GM12878 (cell line): ENCODE measurements at regions not wholly inside any gene's neighbourhood (a gene's known extent, or its start where the extent isn't known, plus 50 kb on each side); places are given as distances from the start of the nearest gene placed in this dataset.

Experiments used
- ATAC-seq: fragments of 200-7000 bp; cut with Tn5 transposase; 3 replicates; pipeline ENCODE4 v1.9.1; 2020; ENCODE audit warnings: mild to moderate bottlenecking, moderate library complexity
- BruUV-seq: library from RNA; stranded (reverse); fragments of 400-500 nt; replicated peaks from 2 replicates; lab custom pipeline; 2021; lab: Mats Ljungman, UMichigan
- CTCF ChIA-PET: fragments of 300-600 bp; sonication (Branson Sonifier 250); formaldehyde crosslinking; extraction: SDS; loops from one replicate; lab custom pipeline; 2021; ENCODE audit warnings: inconsistent platforms; lab: Yijun Ruan, JAX
- POLR2A ChIA-PET: fragments of 350-600 bp; formaldehyde crosslinking; extraction: SDS; loops from one replicate; lab custom pipeline; 2021; ENCODE audit warnings: inconsistent platforms; lab: Charles Lee
- RAD21 ChIA-PET: fragments of 300-600 bp; sonication (Branson Sonifier 250); formaldehyde crosslinking; loops from one replicate; lab custom pipeline; 2023; ENCODE audit warnings: antibody characterized with exemption; ENCODE audit not compliant: unreplicated experiment; lab: Charles Lee
- SMC1A ChIA-PET: fragments of 300-600 bp; sonication (Branson Sonifier 250); formaldehyde crosslinking; loops from one replicate; lab custom pipeline; 2023; ENCODE audit not compliant: unreplicated experiment, uncharacterized antibody; lab: Charles Lee
- DNase-seq: peaks from one replicate; pipeline ENCODE4 v3.0.0-alpha.2; 2011; ENCODE audit warnings: low read depth, low spot score
- FAIRE-seq: peaks from 3 replicates; lab custom pipeline; 2011; peaks lifted over from hg19 to GRCh38; lab: Jason Lieb, UNC
- H2AFZ ChIP-seq: 2 replicates; pipeline ENCODE4 v1.6.0; 2011; ENCODE audit warnings: low read depth, low read length, control low read depth; ENCODE audit not compliant: control insufficient read depth
- H3K27ac ChIP-seq: 2 replicates; pipeline ENCODE4 v1.5.1; 2011; ENCODE audit warnings: control low read depth; ENCODE audit not compliant: control insufficient read depth, insufficient read depth
- H3K27me3 ChIP-seq, 2 experiments: replicated peaks in 1 of 2; 2 replicates each; pipeline versions ENCODE4 v1.6.0 to v1.6.1; 2011; ENCODE audit warnings: low read length in 1 of 2; ENCODE audit not compliant: control insufficient read depth in 2 of 2, insufficient read depth in 2 of 2
- H3K36me3 ChIP-seq, 2 experiments: 2 replicates each; pipeline ENCODE4 v1.5.1; 2011; ENCODE audit warnings: low read length in 1 of 2; ENCODE audit not compliant: control insufficient read depth in 2 of 2, insufficient read depth in 2 of 2
- H3K4me1 ChIP-seq: 2 replicates; pipeline ENCODE4 v1.6.1; 2011; ENCODE audit warnings: mild to moderate bottlenecking, low read length, moderate library complexity, mixed read lengths; ENCODE audit not compliant: control insufficient read depth, insufficient read depth
- H3K4me2 ChIP-seq: 2 replicates; pipeline ENCODE4 v1.6.0; 2011; ENCODE audit warnings: control low read depth; ENCODE audit not compliant: control insufficient read depth, insufficient read depth
- H3K4me3 ChIP-seq: fragments of 200-600 bp; sonication (generic); 2 replicates; pipeline ENCODE4 v1.5.1; 2016
- H3K79me2 ChIP-seq: 2 replicates; pipeline ENCODE4 v1.6.0; 2011; ENCODE audit warnings: low read length; ENCODE audit not compliant: control insufficient read depth, insufficient read depth
- H3K9ac ChIP-seq: 2 replicates; pipeline ENCODE4 v1.8.0; 2011; ENCODE audit warnings: low read length, control low read depth, mixed read lengths; ENCODE audit not compliant: control insufficient read depth, insufficient read depth
- H3K9me3 ChIP-seq: replicated peaks from 3 replicates; pipeline ENCODE4 v1.5.1; 2011; ENCODE audit warnings: mild to moderate bottlenecking, low read length; ENCODE audit not compliant: control insufficient read depth, insufficient read depth
- H4K20me1 ChIP-seq: 2 replicates; pipeline ENCODE4 v1.6.0; 2011; ENCODE audit not compliant: control insufficient read depth, insufficient read depth
- E2F8 ChIP-seq: fragments of 450-650 bp; IDR thresholded peaks from 2 replicates; pipeline ENCODE4 v1.6.1; 2018; ENCODE audit warnings: mild to moderate bottlenecking, low read depth, moderate library complexity; ENCODE audit not compliant: partially characterized antibody
- HDGF ChIP-seq: fragments of 450-650 bp; IDR thresholded peaks from 2 replicates; pipeline ENCODE4 v1.6.1; 2016; ENCODE audit warnings: antibody characterized with exemption
- SPI1 ChIP-seq: IDR thresholded peaks from 2 replicates; pipeline ENCODE4 v1.6.1; 2011; ENCODE audit warnings: low read depth, mild to moderate bottlenecking, low read length, moderate library complexity, borderline replicate concordance; ENCODE audit not compliant: insufficient read depth
- ZBTB4 ChIP-seq: fragments of 450-650 bp; formaldehyde crosslinking; IDR thresholded peaks from 2 replicates; pipeline ENCODE4 v1.4.0; 2022; ENCODE audit warnings: mild to moderate bottlenecking, moderate library complexity
- ZNF622 ChIP-seq: fragments of 450-650 bp; IDR thresholded peaks from 2 replicates; pipeline ENCODE4 v1.6.1; 2017; ENCODE audit warnings: mild to moderate bottlenecking, inconsistent platforms
- WGBS: methylation state at CpG from one replicate; pipeline ENCODE4 v1.1.6; 2016; ENCODE audit warnings: low lambda C conversion rate; ENCODE audit not compliant: insufficient replicate concordance, insufficient coverage; ENCODE audit errors: missing lambda C conversion rate; 5-methylcytosine and 5-hydroxymethylcytosine counted together
- in situ Hi-C: fragments of 300-500 bp; cut with MboI; formaldehyde crosslinking; loops from 9 replicates; pipeline ENCODE4 v1.14.3; 2018; ENCODE audit warnings: mixed read lengths
- intact Hi-C: fragments of 100-400 bp; cut with micrococcal nuclease; formaldehyde crosslinking; loops from one replicate; pipeline ENCODE4 v1.14.2; 2022; ENCODE audit not compliant: unreplicated experiment

GRCh38 chr10:128884033-128884425 lies 583.0 kb upstream of the MGMT start:
- intact Hi-C loops = no loop called here
- in situ Hi-C loops = no loop called here
- no peak for ATAC-seq

More at GRCh38 chr10:128884033-128884425, 583.0 kb upstream of the MGMT start:
- BruUV-seq = no TSS peak
- H3K4me1 ChIP-seq = no peaks in the 10 kb centered on the region
- no peaks in the 10 kb centered on the region for H3K27me3 ChIP-seq
- no peaks in the 10 kb centered on the region for H3K36me3 ChIP-seq
- H3K4me2 ChIP-seq = no peak overlapping the region
- ChIA-PET RAD21 (no interaction called here), CTCF (no interaction called here), POLR2A (no interaction called here), SMC1A (no interaction called here)
- FAIRE-seq (no peak), DNase-seq (no peak)
- H2AFZ ChIP-seq = no peak overlapping the region
- TF ChIP-seq ZNF622 = no peak
- no peak for TF ChIP-seq ZBTB4 (CRISPR knock-in tag)
- TF ChIP-seq SPI1 = no peak
- TF ChIP-seq E2F8 = no peak
- no peak for TF ChIP-seq HDGF
- 25% methylated on average over 7 of the region's 7 CpGs for WGBS
- H3K9ac ChIP-seq = no peak overlapping the region
- no peak overlapping the region for H3K4me3 ChIP-seq
- H4K20me1 ChIP-seq = no peaks in the 10 kb centered on the region
- H3K79me2 ChIP-seq = no peaks in the 10 kb centered on the region
- no peaks in the 10 kb centered on the region; the same call in 2 of the 3 replicates for H3K9me3 ChIP-seq
- H3K27ac ChIP-seq = no peak overlapping the region
